Hepatocyte (in vitro differentiated cells): ENCODE measurements at regions not wholly inside any gene's neighbourhood (a gene's known extent, or its start where the extent isn't known, plus 50 kb on each side); places are given as distances from the start of the nearest gene placed in this dataset.

Experiments
- DNase-seq: peaks from one replicate; pipeline ENCODE4 v3.0.0-alpha.2; 2016; ENCODE audit warnings: low spot score
- H2AFZ ChIP-seq: fragments of 200-600 bp; sonication (generic); 2 replicates; pipeline ENCODE4 v1.6.0; 2016; ENCODE audit warnings: antibody characterized with exemption, mild to moderate bottlenecking
- H3K27ac ChIP-seq: fragments of 200-600 bp; sonication (generic); 2 replicates; pipeline ENCODE4 v1.5.1; 2016; ENCODE audit warnings: mild to moderate bottlenecking
- H3K27me3 ChIP-seq: fragments of 200-600 bp; sonication (generic); 2 replicates; pipeline ENCODE4 v1.6.1; 2016
- H3K36me3 ChIP-seq: fragments of 200-600 bp; sonication (generic); replicated peaks from 2 replicates; pipeline ENCODE4 v1.5.1; 2016; ENCODE audit warnings: low read depth; ENCODE audit not compliant: insufficient read depth
- H3K4me1 ChIP-seq: fragments of 200-600 bp; sonication (generic); 2 replicates; pipeline ENCODE4 v1.5.1; 2016; ENCODE audit warnings: mild to moderate bottlenecking, moderate library complexity; ENCODE audit not compliant: insufficient read depth
- H3K4me2 ChIP-seq: fragments of 200-600 bp; sonication (generic); 2 replicates; pipeline ENCODE4 v1.6.0; 2016
- H3K4me3 ChIP-seq: fragments of 200-600 bp; sonication (generic); 2 replicates; pipeline ENCODE4 v1.5.1; 2016; ENCODE audit warnings: mild to moderate bottlenecking
- H3K79me2 ChIP-seq: fragments of 200-600 bp; sonication (generic); 2 replicates; pipeline ENCODE4 v1.6.0; 2017; ENCODE audit warnings: mild to moderate bottlenecking
- H3K9me2 ChIP-seq: fragments of 200-600 bp; sonication (generic); replicated peaks from 2 replicates; pipeline ENCODE4 v1.6.0; 2017; ENCODE audit warnings: mild to moderate bottlenecking; ENCODE audit not compliant: insufficient read depth
- H3K9me3 ChIP-seq: fragments of 200-600 bp; sonication (generic); 2 replicates; pipeline ENCODE4 v1.5.1; 2016; ENCODE audit warnings: low read depth, mild to moderate bottlenecking
- H4K20me1 ChIP-seq: fragments of 200-600 bp; sonication (generic); 2 replicates; pipeline ENCODE4 v1.6.0; 2016; ENCODE audit warnings: mild to moderate bottlenecking; ENCODE audit not compliant: insufficient read depth, poor library complexity, severe bottlenecking
- CTCF ChIP-seq: fragments of 200-600 bp; sonication (generic); IDR thresholded peaks from 2 replicates; pipeline ENCODE4 v1.5.1; 2016; ENCODE audit warnings: antibody characterized with exemption, mild to moderate bottlenecking; ENCODE audit not compliant: poor library complexity
- EZH2 ChIP-seq: fragments of 200-600 bp; sonication (generic); IDR thresholded peaks from 2 replicates; pipeline ENCODE4 v1.6.1; 2016; ENCODE audit warnings: antibody characterized with exemption, mild to moderate bottlenecking, borderline replicate concordance
- EZH2phosphoT487 ChIP-seq: fragments of 200-600 bp; sonication (generic); IDR thresholded peaks from one replicate; pipeline ENCODE4 v1.6.1; 2018; ENCODE audit warnings: antibody characterized with exemption, mild to moderate bottlenecking, low read depth, moderate library complexity; ENCODE audit not compliant: unreplicated experiment, severe bottlenecking
- WGBS: methylation state at CpG from one replicate; pipeline ENCODE4 v1.1.6; 2016; ENCODE audit warnings: low lambda C conversion rate; ENCODE audit errors: missing lambda C conversion rate; 5-methylcytosine and 5-hydroxymethylcytosine counted together

- Histone ChIP-seq H4K20me1 (no peaks in the 10 kb centered on the region), H3K27ac (no peak overlapping the region), H3K9me2 (no peaks in the 10 kb centered on the region), H3K79me2 (no peaks in the 10 kb centered on the region), H3K4me2 (no peak overlapping the region), H3K36me3 (no peaks in the 10 kb centered on the region), H2AFZ (no peak overlapping the region), H3K4me1 (no peaks in the 10 kb centered on the region), H3K9me3 (no peaks in the 10 kb centered on the region), H3K27me3 (no peaks in the 10 kb centered on the region), H3K4me3 (no peak overlapping the region)
- TF ChIP-seq EZH2: no peak
- TF ChIP-seq CTCF: no peak
- TF ChIP-seq EZH2phosphoT487: no peak
- 69% methylated on average over 1 of the region's 1 CpG for WGBS
- DNase-seq: no peak
These were observed 281.7 kb downstream of the NEBL start for GRCh38 chr10:20615395-20615794.

GRCh38 chr10:20614911-20615310 is 282.2 kb downstream of the NEBL start:
- Histone ChIP-seq H3K4me2 (no peak overlapping the region), H3K9me3 (no peaks in the 10 kb centered on the region), H3K79me2 (no peaks in the 10 kb centered on the region), H2AFZ (no peak overlapping the region), H3K9me2 (no peaks in the 10 kb centered on the region), H3K27me3 (no peaks in the 10 kb centered on the region), H3K4me3 (no peak overlapping the region), H3K36me3 (no peaks in the 10 kb centered on the region), H3K4me1 (no peaks in the 10 kb centered on the region), H4K20me1 (no peaks in the 10 kb centered on the region), H3K27ac (no peak overlapping the region)
- no peak for DNase-seq
- WGBS: 71% methylated on average over 3 of the region's 3 CpGs
- TF ChIP-seq CTCF: no peak
- TF ChIP-seq EZH2: no peak
- TF ChIP-seq EZH2phosphoT487: no peak

DNA sequence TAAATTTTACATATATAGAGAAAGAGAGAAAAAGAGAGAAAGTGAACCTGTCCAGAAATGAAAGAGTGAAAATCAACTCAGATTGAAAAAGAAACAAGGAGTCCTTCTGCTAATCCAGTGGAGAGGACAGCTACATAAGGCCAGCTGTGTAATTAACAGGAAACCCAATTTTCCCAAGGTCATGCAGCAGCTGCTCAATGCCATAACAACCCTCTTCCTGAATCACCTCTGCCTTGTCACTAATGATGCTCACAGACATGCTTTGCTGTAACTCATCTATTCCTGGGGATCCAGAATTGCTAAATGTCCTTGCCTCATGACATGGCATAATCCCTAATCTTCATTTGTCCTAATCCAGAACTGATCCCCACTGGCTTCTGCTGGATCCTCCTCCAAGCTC is 288.6 kb downstream of the NEBL start:
- Histone ChIP-seq H3K27ac (no peak overlapping the region), H3K4me3 (no peak overlapping the region), H3K9me3 (no peaks in the 10 kb centered on the region), H3K36me3 (no peaks in the 10 kb centered on the region), H3K4me1 (no peaks in the 10 kb centered on the region), H3K9me2 (no peaks in the 10 kb centered on the region), H3K79me2 (no peaks in the 10 kb centered on the region), H2AFZ (no peak overlapping the region), H3K4me2 (no peak overlapping the region), H4K20me1 (no peaks in the 10 kb centered on the region), H3K27me3 (no peaks in the 10 kb centered on the region)
- TF ChIP-seq EZH2phosphoT487 (no peak), CTCF (no peak), EZH2 (no peak)
- DNase-seq: no peak

- H4K20me1 ChIP-seq: no peaks in the 10 kb centered on the region
These were observed 290.1 kb downstream of the NEBL start for GRCh38 chr10:20606985-20607384.

More at GRCh38 chr10:20606985-20607384, 290.1 kb downstream of the NEBL start:
- Histone ChIP-seq H3K4me3 (no peak overlapping the region), H3K27me3 (no peaks in the 10 kb centered on the region), H3K27ac (no peak overlapping the region), H3K4me2 (no peak overlapping the region), H3K9me3 (no peaks in the 10 kb centered on the region), H3K4me1 (no peaks in the 10 kb centered on the region), H3K9me2 (no peaks in the 10 kb centered on the region), H3K36me3 (no peaks in the 10 kb centered on the region), H3K79me2 (no peaks in the 10 kb centered on the region), H2AFZ (no peak overlapping the region)
- TF ChIP-seq EZH2: no peak
- no peak for TF ChIP-seq EZH2phosphoT487
- TF ChIP-seq CTCF: no peak
- DNase-seq: no peak
- 94% methylated on average over 5 of the region's 5 CpGs for WGBS
